ENCODE measurements at regions not wholly inside any gene's neighbourhood (a gene's known extent, or its start where the extent isn't known, plus 50 kb on each side); places are given as distances from the start of the nearest gene placed in this dataset.

GRCh38 chr11:131284041-131284440, 86.4 kb upstream of the NTM start:
- no peak overlapping the region for H3K4me3 ChIP-seq (ENCODE audit: control insufficient read depth in 1 of 7, extremely low read depth in 1 of 7, insufficient read depth in 4 of 7, low read depth in 2 of 7, low read length in 6 of 7)
- CTCF ChIA-PET, result no interaction called here
- no peak overlapping the region for H3K27ac ChIP-seq (ENCODE audit: insufficient read depth in 1 of 2, low read depth in 1 of 2, low read length in 2 of 2, poor library complexity in 1 of 2, severe bottlenecking in 2 of 2)
- POLR2A ChIA-PET, result no interaction called here
- no peaks in the 10 kb centered on the region for H3K36me3 ChIP-seq (ENCODE audit: control insufficient read depth in 4 of 4, insufficient read depth in 4 of 4, low read length in 3 of 4)
- no peak for DNase-seq
- H3K9me3 ChIP-seq (ENCODE audit: control extremely low read depth in 1 of 5, control insufficient read depth in 4 of 5, insufficient read depth in 2 of 5, low read depth in 1 of 5, low read length in 4 of 5), result no peaks in the 10 kb centered on the region
- WGBS (ENCODE audit: insufficient coverage), result 100% methylated on average over 2 of the region's 6 CpGs
- H3K27me3 ChIP-seq (replicated peaks in 2 of 5; ENCODE audit: control insufficient read depth in 4 of 5, insufficient read depth in 5 of 5, low read length in 4 of 5), result peaks cover 0 to 1% (median 0%) of the 10 kb centered on the region in 5 experiments
- H3K4me1 ChIP-seq (ENCODE audit: control extremely low read depth in 1 of 4, control insufficient read depth in 4 of 4, insufficient read depth in 4 of 4, low read length in 3 of 4), result no peaks in the 10 kb centered on the region

GRCh38 chr11:131288521-131289091, 81.8 kb upstream of the NTM start:
- H3K9me3 ChIP-seq (ENCODE audit: control extremely low read depth in 1 of 5, control insufficient read depth in 4 of 5, insufficient read depth in 2 of 5, low read depth in 1 of 5, low read length in 4 of 5), result peaks cover 0 to 2% (median 0%) of the 10 kb centered on the region in 5 experiments

GRCh38 chr11:131290185-131290584, 80.2 kb upstream of the NTM start:
- no peaks in the 10 kb centered on the region for H3K36me3 ChIP-seq (ENCODE audit: control insufficient read depth in 4 of 4, insufficient read depth in 4 of 4, low read length in 3 of 4)
- no peak overlapping the region for H3K27ac ChIP-seq (ENCODE audit: insufficient read depth in 1 of 2, low read depth in 1 of 2, low read length in 2 of 2, poor library complexity in 1 of 2, severe bottlenecking in 2 of 2)
- H3K27me3 ChIP-seq (replicated peaks in 2 of 5; ENCODE audit: control insufficient read depth in 4 of 5, insufficient read depth in 5 of 5, low read length in 4 of 5), result peaks cover 0 to 2% (median 0%) of the 10 kb centered on the region in 5 experiments
- peaks cover 0 to 2% (median 0%) of the 10 kb centered on the region in 5 experiments for H3K9me3 ChIP-seq (ENCODE audit: control extremely low read depth in 1 of 5, control insufficient read depth in 4 of 5, insufficient read depth in 2 of 5, low read depth in 1 of 5, low read length in 4 of 5)
- POLR2A ChIA-PET, result no interaction called here
- H3K4me3 ChIP-seq (ENCODE audit: control insufficient read depth in 1 of 7, extremely low read depth in 1 of 7, insufficient read depth in 4 of 7, low read depth in 2 of 7, low read length in 6 of 7), result no peak overlapping the region
- H3K4me1 ChIP-seq (ENCODE audit: control extremely low read depth in 1 of 4, control insufficient read depth in 4 of 4, insufficient read depth in 4 of 4, low read length in 3 of 4), result no peaks in the 10 kb centered on the region
- WGBS (ENCODE audit: insufficient coverage), result 100% methylated on average over 1 of the region's 3 CpGs
- CTCF ChIA-PET, result no interaction called here
- DNase-seq, result no peak

More at GRCh38 chr11:131288521-131289091, 81.8 kb upstream of the NTM start:
- 85% methylated on average over 2 of the region's 5 CpGs for WGBS (ENCODE audit: insufficient coverage)
- Histone ChIP-seq H3K36me3 (ENCODE audit: control insufficient read depth in 4 of 4, insufficient read depth in 4 of 4, low read length in 3 of 4) (no peaks in the 10 kb centered on the region), H3K27ac (ENCODE audit: insufficient read depth in 1 of 2, low read depth in 1 of 2, low read length in 2 of 2, poor library complexity in 1 of 2, severe bottlenecking in 2 of 2) (no peak overlapping the region), H3K4me3 (ENCODE audit: control insufficient read depth in 1 of 7, extremely low read depth in 1 of 7, insufficient read depth in 4 of 7, low read depth in 2 of 7, low read length in 6 of 7) (no peak overlapping the region), H3K4me1 (ENCODE audit: control extremely low read depth in 1 of 4, control insufficient read depth in 4 of 4, insufficient read depth in 4 of 4, low read length in 3 of 4) (no peaks in the 10 kb centered on the region), H3K27me3 (replicated peaks in 2 of 5; ENCODE audit: control insufficient read depth in 4 of 5, insufficient read depth in 5 of 5, low read length in 4 of 5) (peaks cover 0 to 2% (median 0%) of the 10 kb centered on the region in 5 experiments)
- ChIA-PET CTCF (no interaction called here), POLR2A (no interaction called here)
- no peak for DNase-seq

- H3K4me1 ChIP-seq (ENCODE audit: control extremely low read depth in 1 of 4, control insufficient read depth in 4 of 4, insufficient read depth in 4 of 4, low read length in 3 of 4), result no peaks in the 10 kb centered on the region
- WGBS (ENCODE audit: insufficient coverage), result 79% methylated on average over 5 of the region's 5 CpGs
- DNase-seq, result no peak
- no peak overlapping the region for H3K27ac ChIP-seq (ENCODE audit: insufficient read depth in 1 of 2, low read depth in 1 of 2, low read length in 2 of 2, poor library complexity in 1 of 2, severe bottlenecking in 2 of 2)
- peaks cover 0 to 24% (median 4%) of the 10 kb centered on the region in 5 experiments for H3K27me3 ChIP-seq (replicated peaks in 2 of 5; ENCODE audit: control insufficient read depth in 4 of 5, insufficient read depth in 5 of 5, low read length in 4 of 5)
- no peak overlapping the region for H3K4me3 ChIP-seq (ENCODE audit: control insufficient read depth in 1 of 7, extremely low read depth in 1 of 7, insufficient read depth in 4 of 7, low read depth in 2 of 7, low read length in 6 of 7)
- H3K36me3 ChIP-seq (ENCODE audit: control insufficient read depth in 4 of 4, insufficient read depth in 4 of 4, low read length in 3 of 4), result no peaks in the 10 kb centered on the region
- peaks cover 0 to 2% (median 0%) of the 10 kb centered on the region in 5 experiments for H3K9me3 ChIP-seq (ENCODE audit: control extremely low read depth in 1 of 5, control insufficient read depth in 4 of 5, insufficient read depth in 2 of 5, low read depth in 1 of 5, low read length in 4 of 5)
- ChIA-PET POLR2A (no interaction called here), CTCF (no interaction called here)
Measured at GRCh38 chr11:131295986-131296385, 74.4 kb upstream of the NTM start.

GRCh38 chr11:131297441-131297840, 73.0 kb upstream of the NTM start:
- Histone ChIP-seq H3K27me3 (replicated peaks in 2 of 5; ENCODE audit: control insufficient read depth in 4 of 5, insufficient read depth in 5 of 5, low read length in 4 of 5) (peaks cover 0 to 31% (median 4%) of the 10 kb centered on the region in 5 experiments), H3K4me3 (ENCODE audit: control insufficient read depth in 1 of 7, extremely low read depth in 1 of 7, insufficient read depth in 4 of 7, low read depth in 2 of 7, low read length in 6 of 7) (no peak overlapping the region), H3K9me3 (ENCODE audit: control extremely low read depth in 1 of 5, control insufficient read depth in 4 of 5, insufficient read depth in 2 of 5, low read depth in 1 of 5, low read length in 4 of 5) (no peaks in the 10 kb centered on the region), H3K4me1 (ENCODE audit: control extremely low read depth in 1 of 4, control insufficient read depth in 4 of 4, insufficient read depth in 4 of 4, low read length in 3 of 4) (no peaks in the 10 kb centered on the region), H3K27ac (ENCODE audit: insufficient read depth in 1 of 2, low read depth in 1 of 2, low read length in 2 of 2, poor library complexity in 1 of 2, severe bottlenecking in 2 of 2) (no peak overlapping the region), H3K36me3 (ENCODE audit: control insufficient read depth in 4 of 4, insufficient read depth in 4 of 4, low read length in 3 of 4) (no peaks in the 10 kb centered on the region)
- CTCF ChIA-PET, result no interaction called here
- WGBS (ENCODE audit: insufficient coverage), result 93% methylated on average over 6 of the region's 6 CpGs
- POLR2A ChIA-PET, result no interaction called here
- DNase-seq, result no peak

- CTCF ChIA-PET, result no interaction called here
- Histone ChIP-seq H3K27me3 (replicated peaks in 2 of 5; ENCODE audit: control insufficient read depth in 4 of 5, insufficient read depth in 5 of 5, low read length in 4 of 5) (peaks cover 0 to 31% (median 4%) of the 10 kb centered on the region in 5 experiments), H3K4me3 (ENCODE audit: control insufficient read depth in 1 of 7, extremely low read depth in 1 of 7, insufficient read depth in 4 of 7, low read depth in 2 of 7, low read length in 6 of 7) (no peak overlapping the region), H3K4me1 (ENCODE audit: control extremely low read depth in 1 of 4, control insufficient read depth in 4 of 4, insufficient read depth in 4 of 4, low read length in 3 of 4) (no peaks in the 10 kb centered on the region), H3K36me3 (ENCODE audit: control insufficient read depth in 4 of 4, insufficient read depth in 4 of 4, low read length in 3 of 4) (no peaks in the 10 kb centered on the region), H3K9me3 (ENCODE audit: control extremely low read depth in 1 of 5, control insufficient read depth in 4 of 5, insufficient read depth in 2 of 5, low read depth in 1 of 5, low read length in 4 of 5) (no peaks in the 10 kb centered on the region), H3K27ac (ENCODE audit: insufficient read depth in 1 of 2, low read depth in 1 of 2, low read length in 2 of 2, poor library complexity in 1 of 2, severe bottlenecking in 2 of 2) (no peak overlapping the region)
- no peak for DNase-seq
- 22% methylated on average over 12 of the region's 13 CpGs for WGBS (ENCODE audit: insufficient coverage)
- POLR2A ChIA-PET, result no interaction called here
Measured at GRCh38 chr11:131299598-131300438, 70.6 kb upstream of the NTM start.

- Histone ChIP-seq H3K27me3 (replicated peaks in 2 of 5; ENCODE audit: control insufficient read depth in 4 of 5, insufficient read depth in 5 of 5, low read length in 4 of 5) (peaks cover 0 to 31% (median 4%) of the 10 kb centered on the region in 5 experiments), H3K4me3 (ENCODE audit: control insufficient read depth in 1 of 7, extremely low read depth in 1 of 7, insufficient read depth in 4 of 7, low read depth in 2 of 7, low read length in 6 of 7) (no peak overlapping the region), H3K27ac (ENCODE audit: insufficient read depth in 1 of 2, low read depth in 1 of 2, low read length in 2 of 2, poor library complexity in 1 of 2, severe bottlenecking in 2 of 2) (no peak overlapping the region), H3K36me3 (ENCODE audit: control insufficient read depth in 4 of 4, insufficient read depth in 4 of 4, low read length in 3 of 4) (no peaks in the 10 kb centered on the region), H3K9me3 (ENCODE audit: control extremely low read depth in 1 of 5, control insufficient read depth in 4 of 5, insufficient read depth in 2 of 5, low read depth in 1 of 5, low read length in 4 of 5) (no peaks in the 10 kb centered on the region), H3K4me1 (ENCODE audit: control extremely low read depth in 1 of 4, control insufficient read depth in 4 of 4, insufficient read depth in 4 of 4, low read length in 3 of 4) (no peaks in the 10 kb centered on the region)
- ChIA-PET CTCF (no interaction called here), POLR2A (no interaction called here)
- WGBS (ENCODE audit: insufficient coverage), result 85% methylated on average over 6 of the region's 10 CpGs
- no peak for DNase-seq
Measured at GRCh38 chr11:131300439-131300717, 70.0 kb upstream of the NTM start.
